Lower leg skin (tissue), 3 donors: ENCODE measurements at regions not wholly inside any gene's neighbourhood (a gene's known extent, or its start where the extent isn't known, plus 50 kb on each side); places are given as distances from the start of the nearest gene placed in this dataset.
"Not testable (repeated sequence)": the region's sequence is repeated elsewhere in the genome, so short reads cannot be mapped to it uniquely, and the experiment has no call there.

Experiments
- CTCF ChIP-seq, 3 donors: fragments of 450-650 bp; IDR thresholded peaks; one replicate each; pipeline ENCODE4 v1.5.1; 2016; ENCODE audit warnings: antibody characterized with exemption in 3 of 3, mild to moderate bottlenecking in 3 of 3, moderate library complexity in 2 of 3
- POLR2A ChIP-seq, 2 donors: fragments of 450-650 bp; IDR thresholded peaks; one replicate each; pipeline ENCODE4 v1.6.1; 2016 to 2017; ENCODE audit warnings: antibody characterized with exemption in 2 of 2, mild to moderate bottlenecking in 1 of 2, moderate library complexity in 1 of 2

DNA sequence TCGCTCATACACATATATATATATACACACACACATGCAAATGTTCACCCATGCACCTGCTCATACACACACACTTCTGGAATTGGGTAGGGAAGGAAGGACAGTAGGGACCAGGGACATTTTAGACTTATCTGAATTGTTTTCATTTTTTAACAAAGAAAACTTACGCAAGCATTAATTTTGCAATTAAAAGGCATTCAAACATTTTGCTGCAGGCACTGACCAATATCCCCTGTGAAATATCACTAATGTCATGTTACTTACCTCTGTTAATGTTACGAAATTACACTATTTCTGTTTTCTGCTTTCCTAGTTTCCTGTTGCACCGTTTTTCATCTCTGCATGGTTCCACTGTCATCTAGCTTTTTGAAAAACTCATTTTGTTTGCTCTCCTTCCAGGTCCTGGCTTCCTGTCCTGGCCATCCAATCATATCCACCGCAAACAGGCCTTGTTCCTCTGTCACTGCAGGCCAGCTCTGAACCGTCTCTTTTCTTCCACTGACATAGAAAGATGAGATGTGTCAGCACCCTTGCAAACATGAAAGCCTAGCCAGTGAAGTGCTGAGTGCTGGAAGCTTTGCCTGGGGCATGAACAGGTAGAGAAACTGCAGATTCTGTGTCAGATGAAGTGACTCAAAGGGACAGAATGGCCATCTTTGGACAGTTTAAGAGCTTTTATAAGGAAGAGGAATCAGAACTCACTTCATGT, 114.5 kb downstream of the SEPTIN7 start:
- not testable (repeated sequence) for TF ChIP-seq CTCF, POLR2A (IDR thresholded peaks at IDR 0.05)
